HepG2 (cell line): ENCODE measurements at regions not wholly inside any gene's neighbourhood (a gene's known extent, or its start where the extent isn't known, plus 50 kb on each side); places are given as distances from the start of the nearest gene placed in this dataset.
A peak's percentile ranks its signal among the peaks of the same experiment; 100 is the strongest.

ENCODE experiments used
- ELF1 ChIP-seq: sonication (generic); formaldehyde crosslinking; IDR thresholded peaks from 2 replicates; pipeline ENCODE4 v1.4.0; 2020; ENCODE audit warnings: missing genetic modification reagents
- MAFF ChIP-seq: IDR thresholded peaks from 2 replicates; pipeline ENCODE4 v1.6.1; 2011; ENCODE audit warnings: low read depth, low read length, improper control_type of control experiment
- MLLT10 ChIP-seq: sonication (generic); formaldehyde crosslinking; IDR thresholded peaks from 2 replicates; pipeline ENCODE4 v1.4.0; 2020; ENCODE audit warnings: missing genetic modification reagents
- NFE2L1 ChIP-seq: sonication (generic); formaldehyde crosslinking; IDR thresholded peaks from 2 replicates; pipeline ENCODE4 v1.4.0; 2020; ENCODE audit warnings: missing genetic modification reagents, mild to moderate bottlenecking, borderline replicate concordance
- PHF8 ChIP-seq: sonication (generic); formaldehyde crosslinking; IDR thresholded peaks from 2 replicates; pipeline ENCODE4 v1.5.0; 2020; ENCODE audit warnings: missing genetic modification reagents
- TEAD2 ChIP-seq: sonication (generic); formaldehyde crosslinking; IDR thresholded peaks from 2 replicates; pipeline ENCODE4 v1.9.0; 2021; ENCODE audit warnings: missing genetic modification reagents
- ZFP36L1 ChIP-seq: sonication (generic); formaldehyde crosslinking; IDR thresholded peaks from 2 replicates; pipeline ENCODE4 v1.8.0; 2022; ENCODE audit warnings: mild to moderate bottlenecking, missing genetic modification reagents, moderate library complexity
- ZNF660 ChIP-seq: sonication (generic); formaldehyde crosslinking; IDR thresholded peaks from 2 replicates; pipeline ENCODE4 v1.5.1; 2020; ENCODE audit warnings: mild to moderate bottlenecking, low read depth, missing genetic modification reagents, borderline replicate concordance
- TF ChIP-seq, protein P1 (sequence below): sonication (generic); formaldehyde crosslinking; IDR thresholded peaks from 2 replicates; pipeline ENCODE4 v1.4.0; 2020; ENCODE audit warnings: missing genetic modification reagents
- TF ChIP-seq, protein P2 (sequence below): sonication (generic); formaldehyde crosslinking; conservative IDR thresholded peaks from 2 replicates; pipeline ENCODE4 v1.8.0; 2022; ENCODE audit warnings: mild to moderate bottlenecking, moderate library complexity, missing genetic modification reagents
- TF ChIP-seq, protein P3 (sequence below): sonication (generic); formaldehyde crosslinking; IDR thresholded peaks from 2 replicates; pipeline ENCODE4 v1.5.0; 2020; ENCODE audit warnings: mild to moderate bottlenecking, missing genetic modification reagents, moderate library complexity
- TF ChIP-seq, protein P4 (sequence below): IDR thresholded peaks from 2 replicates; pipeline ENCODE4 v1.6.1; 2016; ENCODE audit warnings: low read depth, borderline replicate concordance

DNA sequence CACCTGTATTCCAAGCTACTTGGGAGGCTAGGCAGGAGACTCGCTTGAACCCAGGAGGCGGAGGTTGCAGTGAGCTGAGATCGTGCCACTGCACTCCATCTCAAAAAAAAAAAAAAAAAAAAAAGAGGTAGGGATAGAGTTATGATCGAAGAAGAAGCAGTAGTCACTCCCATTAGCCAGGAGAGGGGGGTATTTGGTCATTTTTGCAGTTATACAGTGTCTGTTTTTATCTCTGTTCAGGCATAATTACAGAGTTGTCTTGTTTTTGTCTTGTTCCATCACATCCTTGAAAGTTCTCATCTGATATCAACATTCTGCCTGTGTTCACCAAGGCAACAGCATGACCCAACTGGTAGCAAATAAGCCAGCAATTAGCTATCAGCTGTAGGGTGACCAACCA is 98.5 kb upstream of the TMPO start:
- TF ChIP-seq, protein P1, sequence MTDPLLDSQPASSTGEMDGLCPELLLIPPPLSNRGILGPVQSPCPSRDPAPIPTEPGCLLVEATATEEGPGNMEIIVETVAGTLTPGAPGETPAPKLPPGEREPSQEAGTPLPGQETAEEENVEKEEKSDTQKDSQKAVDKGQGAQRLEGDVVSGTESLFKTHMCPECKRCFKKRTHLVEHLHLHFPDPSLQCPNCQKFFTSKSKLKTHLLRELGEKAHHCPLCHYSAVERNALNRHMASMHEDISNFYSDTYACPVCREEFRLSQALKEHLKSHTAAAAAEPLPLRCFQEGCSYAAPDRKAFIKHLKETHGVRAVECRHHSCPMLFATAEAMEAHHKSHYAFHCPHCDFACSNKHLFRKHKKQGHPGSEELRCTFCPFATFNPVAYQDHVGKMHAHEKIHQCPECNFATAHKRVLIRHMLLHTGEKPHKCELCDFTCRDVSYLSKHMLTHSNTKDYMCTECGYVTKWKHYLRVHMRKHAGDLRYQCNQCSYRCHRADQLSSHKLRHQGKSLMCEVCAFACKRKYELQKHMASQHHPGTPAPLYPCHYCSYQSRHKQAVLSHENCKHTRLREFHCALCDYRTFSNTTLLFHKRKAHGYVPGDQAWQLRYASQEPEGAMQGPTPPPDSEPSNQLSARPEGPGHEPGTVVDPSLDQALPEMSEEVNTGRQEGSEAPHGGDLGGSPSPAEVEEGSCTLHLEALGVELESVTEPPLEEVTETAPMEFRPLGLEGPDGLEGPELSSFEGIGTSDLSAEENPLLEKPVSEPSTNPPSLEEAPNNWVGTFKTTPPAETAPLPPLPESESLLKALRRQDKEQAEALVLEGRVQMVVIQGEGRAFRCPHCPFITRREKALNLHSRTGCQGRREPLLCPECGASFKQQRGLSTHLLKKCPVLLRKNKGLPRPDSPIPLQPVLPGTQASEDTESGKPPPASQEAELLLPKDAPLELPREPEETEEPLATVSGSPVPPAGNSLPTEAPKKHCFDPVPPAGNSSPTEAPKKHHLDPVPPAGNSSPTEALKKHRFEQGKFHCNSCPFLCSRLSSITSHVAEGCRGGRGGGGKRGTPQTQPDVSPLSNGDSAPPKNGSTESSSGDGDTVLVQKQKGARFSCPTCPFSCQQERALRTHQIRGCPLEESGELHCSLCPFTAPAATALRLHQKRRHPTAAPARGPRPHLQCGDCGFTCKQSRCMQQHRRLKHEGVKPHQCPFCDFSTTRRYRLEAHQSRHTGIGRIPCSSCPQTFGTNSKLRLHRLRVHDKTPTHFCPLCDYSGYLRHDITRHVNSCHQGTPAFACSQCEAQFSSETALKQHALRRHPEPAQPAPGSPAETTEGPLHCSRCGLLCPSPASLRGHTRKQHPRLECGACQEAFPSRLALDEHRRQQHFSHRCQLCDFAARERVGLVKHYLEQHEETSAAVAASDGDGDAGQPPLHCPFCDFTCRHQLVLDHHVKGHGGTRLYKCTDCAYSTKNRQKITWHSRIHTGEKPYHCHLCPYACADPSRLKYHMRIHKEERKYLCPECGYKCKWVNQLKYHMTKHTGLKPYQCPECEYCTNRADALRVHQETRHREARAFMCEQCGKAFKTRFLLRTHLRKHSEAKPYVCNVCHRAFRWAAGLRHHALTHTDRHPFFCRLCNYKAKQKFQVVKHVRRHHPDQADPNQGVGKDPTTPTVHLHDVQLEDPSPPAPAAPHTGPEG (CRISPR knock-in tag): no peak
- TF ChIP-seq MAFF (no peak), ZNF660 (CRISPR knock-in tag) (no peak), PHF8 (no peak), TEAD2 (CRISPR knock-in tag) (no peak), ZFP36L1 (CRISPR knock-in tag) (no peak), MLLT10 (no peak), NFE2L1 (no peak), ELF1 (CRISPR knock-in tag) (no peak)
- TF ChIP-seq, protein P2, sequence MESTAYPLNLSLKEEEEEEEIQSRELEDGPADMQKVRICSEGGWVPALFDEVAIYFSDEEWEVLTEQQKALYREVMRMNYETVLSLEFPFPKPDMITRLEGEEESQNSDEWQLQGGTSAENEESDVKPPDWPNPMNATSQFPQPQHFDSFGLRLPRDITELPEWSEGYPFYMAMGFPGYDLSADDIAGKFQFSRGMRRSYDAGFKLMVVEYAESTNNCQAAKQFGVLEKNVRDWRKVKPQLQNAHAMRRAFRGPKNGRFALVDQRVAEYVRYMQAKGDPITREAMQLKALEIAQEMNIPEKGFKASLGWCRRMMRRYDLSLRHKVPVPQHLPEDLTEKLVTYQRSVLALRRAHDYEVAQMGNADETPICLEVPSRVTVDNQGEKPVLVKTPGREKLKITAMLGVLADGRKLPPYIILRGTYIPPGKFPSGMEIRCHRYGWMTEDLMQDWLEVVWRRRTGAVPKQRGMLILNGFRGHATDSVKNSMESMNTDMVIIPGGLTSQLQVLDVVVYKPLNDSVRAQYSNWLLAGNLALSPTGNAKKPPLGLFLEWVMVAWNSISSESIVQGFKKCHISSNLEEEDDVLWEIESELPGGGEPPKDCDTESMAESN: no peak
- TF ChIP-seq, protein P3, sequence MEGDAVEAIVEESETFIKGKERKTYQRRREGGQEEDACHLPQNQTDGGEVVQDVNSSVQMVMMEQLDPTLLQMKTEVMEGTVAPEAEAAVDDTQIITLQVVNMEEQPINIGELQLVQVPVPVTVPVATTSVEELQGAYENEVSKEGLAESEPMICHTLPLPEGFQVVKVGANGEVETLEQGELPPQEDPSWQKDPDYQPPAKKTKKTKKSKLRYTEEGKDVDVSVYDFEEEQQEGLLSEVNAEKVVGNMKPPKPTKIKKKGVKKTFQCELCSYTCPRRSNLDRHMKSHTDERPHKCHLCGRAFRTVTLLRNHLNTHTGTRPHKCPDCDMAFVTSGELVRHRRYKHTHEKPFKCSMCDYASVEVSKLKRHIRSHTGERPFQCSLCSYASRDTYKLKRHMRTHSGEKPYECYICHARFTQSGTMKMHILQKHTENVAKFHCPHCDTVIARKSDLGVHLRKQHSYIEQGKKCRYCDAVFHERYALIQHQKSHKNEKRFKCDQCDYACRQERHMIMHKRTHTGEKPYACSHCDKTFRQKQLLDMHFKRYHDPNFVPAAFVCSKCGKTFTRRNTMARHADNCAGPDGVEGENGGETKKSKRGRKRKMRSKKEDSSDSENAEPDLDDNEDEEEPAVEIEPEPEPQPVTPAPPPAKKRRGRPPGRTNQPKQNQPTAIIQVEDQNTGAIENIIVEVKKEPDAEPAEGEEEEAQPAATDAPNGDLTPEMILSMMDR (CRISPR knock-in tag): peak; percentile 28
- TF ChIP-seq, protein P4, sequence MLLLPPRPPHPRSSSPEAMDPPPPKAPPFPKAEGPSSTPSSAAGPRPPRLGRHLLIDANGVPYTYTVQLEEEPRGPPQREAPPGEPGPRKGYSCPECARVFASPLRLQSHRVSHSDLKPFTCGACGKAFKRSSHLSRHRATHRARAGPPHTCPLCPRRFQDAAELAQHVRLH (CRISPR knock-in tag): no peak
